ENCODE measurements at regions not wholly inside any gene's neighbourhood (a gene's known extent, or its start where the extent isn't known, plus 50 kb on each side); places are given as distances from the start of the nearest gene placed in this dataset.

GRCh38 chr4:57676394-57676793 lies 566.2 kb upstream of the IGFBP7 start:
- DNase-seq (ENCODE audit: low spot score): no peak
- intact Hi-C loops (cut with DNase I): no loop called here

- no peak for DNase-seq (ENCODE audit: low spot score)
- intact Hi-C loops (cut with DNase I): no loop called here
Measured at GRCh38 chr4:57672846-57673433, 562.8 kb upstream of the IGFBP7 start.

GRCh38 chr4:57668621-57669020 lies 558.4 kb upstream of the IGFBP7 start:
- DNase-seq (ENCODE audit: low spot score): no peak
- intact Hi-C loops (cut with DNase I): no loop called here

- no peak for DNase-seq (ENCODE audit: low spot score)
- intact Hi-C loops (cut with DNase I): no loop called here
Measured at GRCh38 chr4:57665806-57666205, 555.6 kb upstream of the IGFBP7 start.

GRCh38 chr4:57661517-57662090 lies 551.4 kb upstream of the IGFBP7 start:
- intact Hi-C loops (cut with DNase I): no loop called here
- DNase-seq (ENCODE audit: low spot score): no peak

DNA sequence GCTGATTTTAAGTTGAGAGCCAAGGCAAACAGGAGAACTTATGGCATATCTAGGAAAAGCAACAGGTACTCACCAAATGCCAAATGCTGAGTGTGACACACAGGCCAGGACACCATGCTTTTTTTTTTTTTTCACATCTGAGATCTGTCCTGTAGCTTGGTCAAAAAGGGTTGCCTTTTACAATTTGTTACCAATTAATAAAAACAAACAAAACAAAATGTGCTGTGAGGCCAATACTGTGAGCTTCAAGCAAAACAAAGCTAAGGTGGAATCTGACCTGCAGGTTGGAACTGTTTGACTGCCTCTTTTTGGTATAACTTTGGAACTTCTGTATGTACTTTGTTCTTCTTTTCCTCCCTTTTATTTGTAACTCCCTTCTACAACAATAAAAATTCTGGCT lies 548.5 kb upstream of the IGFBP7 start:
- no peak for DNase-seq (ENCODE audit: low spot score)
- intact Hi-C loops (cut with DNase I): no loop called here

DNA sequence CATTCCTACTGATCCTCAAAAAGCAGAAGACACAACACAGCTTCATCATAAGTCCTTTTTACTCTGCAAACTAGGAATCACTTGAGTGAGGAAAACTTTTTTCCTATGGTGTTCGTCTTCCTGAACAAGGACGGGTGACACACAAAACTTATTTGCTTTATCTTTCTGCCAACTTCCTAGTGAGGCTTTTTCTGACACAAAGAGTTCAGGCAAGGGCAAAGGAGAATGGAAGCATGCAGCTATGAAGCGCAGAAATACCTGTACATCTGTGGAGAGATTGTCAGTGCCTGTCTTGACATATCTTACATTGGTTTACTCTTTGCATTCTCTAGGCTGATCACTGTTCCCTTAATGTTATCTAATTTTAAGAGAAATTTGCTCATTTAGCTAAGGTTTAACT lies 548.0 kb upstream of the IGFBP7 start:
- DNase-seq (ENCODE audit: low spot score): no peak

DNA sequence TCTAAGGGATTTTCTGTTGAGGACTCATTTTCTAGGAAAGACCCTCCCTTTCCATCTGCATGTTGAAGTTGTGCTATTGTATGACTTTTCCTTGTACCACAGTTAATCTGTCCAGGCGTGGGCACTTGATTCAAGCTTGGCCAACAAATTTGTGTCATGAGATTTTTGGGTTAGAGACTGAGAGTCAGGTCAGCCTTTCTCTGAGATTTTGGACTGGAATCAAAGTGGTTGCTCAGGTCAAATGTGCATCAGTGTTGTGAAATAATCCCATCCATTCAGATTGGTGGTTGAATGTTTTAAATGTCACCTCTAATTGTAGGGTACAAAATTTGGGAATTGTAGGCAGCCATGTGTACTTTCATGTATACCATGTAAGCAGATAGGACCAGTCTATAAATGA lies 545.2 kb upstream of the IGFBP7 start:
- DNase-seq (ENCODE audit: low spot score): no peak

More for the DNA sequence above, 548.0 kb upstream of the IGFBP7 start:
- intact Hi-C loops (cut with DNase I): no loop called here

DNA sequence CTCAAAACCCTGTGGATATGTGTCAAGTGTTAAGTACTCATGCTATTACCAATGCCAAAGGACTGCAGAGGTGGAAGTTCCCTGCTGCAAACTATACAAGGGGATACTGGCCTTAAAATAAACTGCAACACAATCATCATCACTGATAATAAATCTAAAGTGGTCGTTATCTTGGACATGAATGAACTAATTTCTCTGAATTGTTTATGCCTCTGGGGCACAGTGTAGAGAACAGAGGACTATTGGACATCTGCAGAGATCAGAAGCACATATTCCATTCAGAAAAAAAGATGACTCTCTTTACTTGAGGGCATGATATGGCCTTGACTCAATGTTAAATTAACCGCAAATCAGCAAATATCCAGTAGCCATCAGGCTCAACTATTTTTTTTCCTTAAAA lies 542.6 kb upstream of the IGFBP7 start:
- intact Hi-C loops (cut with DNase I): no loop called here
- DNase-seq (ENCODE audit: low spot score): no peak

More for the DNA sequence above, 545.2 kb upstream of the IGFBP7 start:
- intact Hi-C loops (cut with DNase I): no loop called here

GRCh38 chr4:57640391-57641100 lies 530.4 kb upstream of the IGFBP7 start:
- DNase-seq (ENCODE audit: low spot score): no peak
- intact Hi-C loops (cut with DNase I): no loop called here

DNA sequence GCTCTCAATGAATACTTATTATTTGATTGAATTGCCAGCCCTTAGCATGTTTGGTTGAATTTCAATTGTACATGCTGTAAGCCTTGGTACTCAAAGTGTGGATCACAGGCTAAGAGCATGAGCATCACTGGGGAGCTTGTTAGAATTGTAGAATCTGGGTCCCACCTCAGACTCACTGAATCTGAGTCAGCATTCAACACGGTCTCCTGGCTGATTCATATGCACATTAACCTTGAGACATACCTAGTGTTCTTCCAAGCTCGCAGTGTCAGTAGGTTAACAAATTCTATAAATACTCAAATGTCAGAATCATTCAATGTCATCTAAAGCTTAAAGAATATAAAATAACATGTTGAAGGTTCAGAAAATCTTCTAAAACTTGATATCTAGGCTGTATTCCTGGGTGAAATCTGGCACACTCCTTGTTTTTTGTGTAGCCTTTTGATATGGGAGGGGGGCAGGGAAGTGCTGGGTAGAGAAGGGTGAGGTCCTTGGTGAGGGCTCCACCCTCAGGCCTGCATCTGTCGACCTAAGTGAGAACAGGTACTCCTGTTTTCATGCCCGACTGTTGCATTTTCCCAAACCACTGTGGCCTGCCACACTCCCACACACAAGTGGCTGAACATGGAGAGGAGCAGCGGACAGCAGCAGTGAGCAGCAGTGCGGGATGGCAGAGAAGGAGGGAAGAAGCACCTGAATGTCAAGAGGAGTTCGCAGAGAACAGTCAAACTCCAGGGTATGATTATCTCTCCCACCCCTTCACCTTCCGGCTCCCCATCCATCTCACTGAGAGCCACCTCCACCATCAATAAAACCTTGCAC lies 529.6 kb upstream of the IGFBP7 start:
- peak; percentile 67 for DNase-seq (ENCODE audit: low spot score)
- intact Hi-C loops (cut with DNase I): no loop called here

- DNase-seq (ENCODE audit: low spot score): no peak
- intact Hi-C loops (cut with DNase I): no loop called here
Measured at GRCh38 chr4:57635910-57636309, 525.7 kb upstream of the IGFBP7 start.

DNA sequence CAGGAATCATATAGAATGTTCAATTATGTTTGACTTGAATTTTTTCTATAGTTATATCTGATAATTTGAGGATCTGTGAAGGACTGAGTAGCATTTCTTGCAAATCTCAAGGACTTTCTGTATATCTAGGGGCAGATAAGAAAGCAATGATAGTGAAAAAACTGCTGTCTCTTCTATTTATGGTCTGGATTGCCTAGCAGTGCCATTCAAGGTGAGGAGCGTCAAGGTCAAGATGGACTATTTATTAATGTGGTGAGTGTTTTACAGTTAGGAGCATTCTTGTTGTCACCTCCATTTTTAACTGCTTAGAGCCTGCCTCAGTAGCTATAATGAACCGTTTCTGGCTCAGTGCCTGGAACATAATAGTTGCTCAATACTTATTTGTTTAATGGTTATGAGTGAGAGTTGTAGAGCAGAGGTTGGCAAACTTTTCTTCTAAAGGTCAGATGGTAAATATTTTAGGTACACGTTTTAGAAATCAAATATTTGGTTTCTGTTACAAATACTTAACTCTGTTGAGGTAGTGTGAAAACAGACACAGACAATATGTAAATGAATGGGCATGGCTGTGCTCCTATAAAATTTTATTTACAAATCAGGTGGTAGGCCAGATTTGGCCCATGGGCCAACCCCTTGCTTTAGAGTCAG lies 523.2 kb upstream of the IGFBP7 start:
- no peak for DNase-seq (ENCODE audit: low spot score)
- intact Hi-C loops (cut with DNase I): no loop called here

GRCh38 chr4:57632564-57632963 lies 522.4 kb upstream of the IGFBP7 start:
- DNase-seq (ENCODE audit: low spot score): no peak
- intact Hi-C loops (cut with DNase I): no loop called here

DNA sequence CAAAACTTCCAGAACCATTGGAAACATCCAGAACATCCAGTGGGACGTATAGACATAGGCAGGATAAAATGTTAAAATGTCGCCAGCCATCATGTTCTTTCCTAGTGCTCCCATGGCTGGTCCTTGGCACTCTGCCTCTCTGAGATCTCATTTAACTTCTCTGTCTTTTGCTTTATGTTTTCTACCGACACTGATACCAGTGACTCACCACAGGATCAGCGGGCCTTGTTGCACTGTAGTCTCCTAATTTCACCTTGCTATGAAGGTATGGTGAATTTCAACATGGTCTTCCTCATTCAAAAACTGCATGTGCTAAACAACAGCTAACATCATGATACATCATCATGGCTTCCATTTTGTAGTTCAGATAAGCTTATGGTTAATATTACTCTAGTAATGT lies 521.0 kb upstream of the IGFBP7 start:
- intact Hi-C loops (cut with DNase I): no loop called here
- no peak for DNase-seq (ENCODE audit: low spot score)

DNA sequence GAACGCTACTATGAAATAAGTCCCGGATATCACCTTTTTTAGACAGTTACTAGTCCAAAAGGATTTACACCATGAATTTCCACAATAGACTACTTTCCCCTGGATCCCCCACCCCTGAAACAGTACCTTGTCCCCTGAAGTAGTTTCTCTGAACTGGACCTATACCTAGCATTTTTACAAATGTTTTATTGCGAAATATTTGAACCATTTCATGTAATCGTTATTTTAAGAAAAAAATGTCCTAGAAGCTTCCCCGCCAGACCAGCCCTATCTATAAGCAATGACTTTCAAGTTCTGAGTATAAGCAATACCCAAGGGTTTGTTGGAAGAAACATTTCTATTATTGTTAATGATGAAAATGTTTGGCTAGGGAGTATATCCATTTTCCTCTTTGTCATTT lies 517.8 kb upstream of the IGFBP7 start:
- intact Hi-C loops (cut with DNase I): no loop called here
- DNase-seq (ENCODE audit: low spot score): no peak

- intact Hi-C loops (cut with DNase I): no loop called here
- no peak for DNase-seq (ENCODE audit: low spot score)
Measured at GRCh38 chr4:57614257-57614932, 504.2 kb upstream of the IGFBP7 start.

DNA sequence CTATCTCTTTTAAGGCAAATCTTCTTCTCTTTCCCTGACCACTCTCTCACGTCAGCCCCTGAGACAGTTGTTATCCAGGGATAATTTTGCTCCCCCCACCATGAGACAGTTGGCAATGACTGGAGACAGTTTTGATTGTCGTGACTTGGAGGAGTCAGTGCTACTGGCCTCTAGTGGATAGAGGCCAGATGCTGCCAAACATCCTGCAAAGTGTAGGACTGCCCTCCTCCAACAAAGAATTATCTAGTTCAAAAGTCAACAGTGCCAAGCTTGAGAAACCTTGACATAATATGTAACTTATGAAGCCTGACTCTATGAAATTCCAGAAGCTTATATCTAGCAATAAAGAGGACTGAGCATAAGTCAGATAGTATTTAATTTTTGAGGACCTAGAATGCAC lies 502.1 kb upstream of the IGFBP7 start:
- DNase-seq (ENCODE audit: low spot score): no peak
- intact Hi-C loops (cut with DNase I): no loop called here

GRCh38 chr4:57607566-57608180 lies 497.5 kb upstream of the IGFBP7 start:
- no peak for DNase-seq (ENCODE audit: low spot score)
- intact Hi-C loops (cut with DNase I): no loop called here

All from posterior vena cava (tissue), 2 donors.